ENCODE measurements at regions not wholly inside any gene's neighbourhood (a gene's known extent, or its start where the extent isn't known, plus 50 kb on each side); places are given as distances from the start of the nearest gene placed in this dataset.

DNA sequence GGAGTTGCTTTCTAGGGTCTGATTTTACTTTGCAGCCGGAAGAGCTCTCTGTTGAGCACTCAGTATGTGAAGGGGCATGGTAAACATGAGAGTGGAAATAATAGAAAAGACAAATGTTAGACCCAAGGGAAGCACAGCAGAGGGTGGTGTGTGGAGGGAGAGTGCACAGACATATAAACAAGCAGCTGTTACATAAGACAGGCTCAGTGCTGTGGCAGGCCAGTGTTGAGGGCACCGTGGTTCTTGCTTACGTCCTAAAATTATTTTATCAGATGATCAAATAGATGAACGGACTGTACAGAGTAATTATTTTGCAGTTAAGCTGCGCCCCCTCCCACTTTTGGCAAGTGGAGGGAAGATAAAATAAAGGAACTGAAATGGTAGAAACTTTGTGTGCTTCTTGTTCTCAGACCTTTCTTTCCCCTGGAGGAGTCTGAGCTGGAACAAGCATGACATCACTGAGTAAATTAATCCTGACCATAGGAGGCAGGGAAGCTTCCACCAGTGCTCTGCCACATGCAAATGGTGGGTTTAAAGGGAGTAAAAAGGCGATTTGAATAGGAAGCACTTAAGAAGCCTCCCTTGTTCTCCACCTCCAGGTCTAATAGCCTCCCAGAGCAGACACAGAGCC, 205.6 kb downstream of the IL20RB start:
- H3K27me3 ChIP-seq (ENCODE audit: insufficient read depth): no peaks in the 10 kb centered on the region
- no peak overlapping the region for H3K9ac ChIP-seq
- WGBS (ENCODE audit: low lambda C conversion rate): 8% methylated on average over 6 of the region's 6 CpGs
- ChIA-PET POLR2A (no interaction called here), CTCF (interaction anchor here (1.0 to 1.2 kb wide), 2 partner anchors 31 to 807 kb away, joined by 3 read pairs; no protein-coding TSS in a partner anchor)
- peak; percentile 10 for DNase-seq
- no peak overlapping the region for H2AFZ ChIP-seq (ENCODE audit: low read depth)
- H4K20me1 ChIP-seq (ENCODE audit: insufficient read depth): no peaks in the 10 kb centered on the region
- no peaks in the 10 kb centered on the region for H3K9me2 ChIP-seq
- no peaks in the 10 kb centered on the region for H3K79me2 ChIP-seq (ENCODE audit: insufficient read depth)
- no peaks in the 10 kb centered on the region for H3F3A ChIP-seq (replicated peaks; ENCODE audit: insufficient read depth)
- H3K4me3 ChIP-seq (ENCODE audit: low read depth in 2 of 2, low read length in 1 of 2): no peak overlapping the region
- H3K4me1 ChIP-seq (ENCODE audit: control insufficient read depth in 1 of 2, insufficient read depth in 2 of 2, low read depth in 1 of 2, low read length in 1 of 2): peaks cover 0 to 2% of the 10 kb centered on the region in 2 experiments; a peak in 1 of 4 replicates
- no peak overlapping the region for H3K4me2 ChIP-seq
- no peak for TF ChIP-seq GABPA (IDR thresholded peaks at IDR 0.05; ENCODE audit: low read depth)
- TF ChIP-seq FOXJ3 (CRISPR knock-in tag; IDR thresholded peaks at IDR 0.05): no peak
- no peak for TF ChIP-seq ELF1 (IDR thresholded peaks at IDR 0.05)
- no peak for TF ChIP-seq IRF3 (IDR thresholded peaks at IDR 0.05; ENCODE audit: low read depth, low read length)
- no peak for TF ChIP-seq USF1 (IDR thresholded peaks at IDR 0.05; ENCODE audit: borderline replicate concordance, low read depth)
- TF ChIP-seq ZBTB33 (IDR thresholded peaks at IDR 0.05; ENCODE audit: borderline replicate concordance, low read depth): no peak
- TF ChIP-seq REST (IDR thresholded peaks at IDR 0.05; ENCODE audit: low read depth, low read length): no peak
- TF ChIP-seq, protein P1, sequence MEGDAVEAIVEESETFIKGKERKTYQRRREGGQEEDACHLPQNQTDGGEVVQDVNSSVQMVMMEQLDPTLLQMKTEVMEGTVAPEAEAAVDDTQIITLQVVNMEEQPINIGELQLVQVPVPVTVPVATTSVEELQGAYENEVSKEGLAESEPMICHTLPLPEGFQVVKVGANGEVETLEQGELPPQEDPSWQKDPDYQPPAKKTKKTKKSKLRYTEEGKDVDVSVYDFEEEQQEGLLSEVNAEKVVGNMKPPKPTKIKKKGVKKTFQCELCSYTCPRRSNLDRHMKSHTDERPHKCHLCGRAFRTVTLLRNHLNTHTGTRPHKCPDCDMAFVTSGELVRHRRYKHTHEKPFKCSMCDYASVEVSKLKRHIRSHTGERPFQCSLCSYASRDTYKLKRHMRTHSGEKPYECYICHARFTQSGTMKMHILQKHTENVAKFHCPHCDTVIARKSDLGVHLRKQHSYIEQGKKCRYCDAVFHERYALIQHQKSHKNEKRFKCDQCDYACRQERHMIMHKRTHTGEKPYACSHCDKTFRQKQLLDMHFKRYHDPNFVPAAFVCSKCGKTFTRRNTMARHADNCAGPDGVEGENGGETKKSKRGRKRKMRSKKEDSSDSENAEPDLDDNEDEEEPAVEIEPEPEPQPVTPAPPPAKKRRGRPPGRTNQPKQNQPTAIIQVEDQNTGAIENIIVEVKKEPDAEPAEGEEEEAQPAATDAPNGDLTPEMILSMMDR (IDR thresholded peaks at IDR 0.05): no peak
- TF ChIP-seq NRF1 (IDR thresholded peaks at IDR 0.05; ENCODE audit: low read depth, low read length): no peak
- no peak for TF ChIP-seq YY1 (IDR thresholded peaks at IDR 0.05; ENCODE audit: low read depth)
- TF ChIP-seq, protein P2, sequence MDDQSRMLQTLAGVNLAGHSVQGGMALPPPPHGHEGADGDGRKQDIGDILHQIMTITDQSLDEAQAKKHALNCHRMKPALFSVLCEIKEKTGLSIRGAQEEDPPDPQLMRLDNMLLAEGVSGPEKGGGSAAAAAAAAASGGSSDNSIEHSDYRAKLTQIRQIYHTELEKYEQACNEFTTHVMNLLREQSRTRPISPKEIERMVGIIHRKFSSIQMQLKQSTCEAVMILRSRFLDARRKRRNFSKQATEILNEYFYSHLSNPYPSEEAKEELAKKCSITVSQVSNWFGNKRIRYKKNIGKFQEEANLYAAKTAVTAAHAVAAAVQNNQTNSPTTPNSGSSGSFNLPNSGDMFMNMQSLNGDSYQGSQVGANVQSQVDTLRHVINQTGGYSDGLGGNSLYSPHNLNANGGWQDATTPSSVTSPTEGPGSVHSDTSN (IDR thresholded peaks at IDR 0.05): no peak
- no peak for TF ChIP-seq RXRA (IDR thresholded peaks at IDR 0.05; ENCODE audit: borderline replicate concordance, low read depth)
- H3K36me3 ChIP-seq (replicated peaks in 1 of 2; ENCODE audit: control insufficient read depth in 1 of 2, insufficient read depth in 2 of 2, low read length in 1 of 2): no peaks in the 10 kb centered on the region
- no peaks in the 10 kb centered on the region for H3K9me3 ChIP-seq
- no peak overlapping the region for H3K27ac ChIP-seq (ENCODE audit: low read depth in 2 of 2, low read length in 1 of 2)

All from SK-N-SH (cell line).